Endothelial cell (in vitro differentiated cells): ENCODE measurements at regions not wholly inside any gene's neighbourhood (a gene's known extent, or its start where the extent isn't known, plus 50 kb on each side); places are given as distances from the start of the nearest gene placed in this dataset.

Experiments
- DNase-seq: peaks from one replicate; pipeline ENCODE4 v3.0.0; 2021; ENCODE audit warnings: low spot score
- H3K27ac Mint-ChIP-seq: one replicate; pipeline ENCODE4 v1.8.0; 2021; ENCODE audit warnings: mixed read lengths, inconsistent platforms; ENCODE audit not compliant: unreplicated experiment
- H3K27me3 Mint-ChIP-seq: one replicate; pipeline ENCODE4 v1.8.0; 2021; ENCODE audit warnings: mild to moderate bottlenecking, moderate library complexity, mixed read lengths, inconsistent platforms; ENCODE audit not compliant: unreplicated experiment
- H3K36me3 Mint-ChIP-seq: one replicate; pipeline ENCODE4 v1.8.0; 2021; ENCODE audit warnings: mild to moderate bottlenecking, low read depth, mixed read lengths, inconsistent platforms; ENCODE audit not compliant: unreplicated experiment
- H3K4me1 Mint-ChIP-seq: one replicate; pipeline ENCODE4 v1.8.0; 2021; ENCODE audit warnings: mild to moderate bottlenecking, mixed read lengths, inconsistent platforms; ENCODE audit not compliant: unreplicated experiment
- H3K4me3 Mint-ChIP-seq: one replicate; pipeline ENCODE4 v1.8.0; 2021; ENCODE audit warnings: mild to moderate bottlenecking, mixed read lengths, inconsistent platforms; ENCODE audit not compliant: unreplicated experiment
- H3K9me3 Mint-ChIP-seq: one replicate; pipeline ENCODE4 v1.8.0; 2021; ENCODE audit warnings: mixed read lengths, inconsistent platforms; ENCODE audit not compliant: unreplicated experiment
- TF ChIP-seq, protein P1 (sequence below): fragments of 200-600 bp; sonication (generic); IDR thresholded peaks from one replicate; pipeline ENCODE4 v1.5.0; 2021; ENCODE audit warnings: antibody characterized with exemption; ENCODE audit not compliant: unreplicated experiment

DNA sequence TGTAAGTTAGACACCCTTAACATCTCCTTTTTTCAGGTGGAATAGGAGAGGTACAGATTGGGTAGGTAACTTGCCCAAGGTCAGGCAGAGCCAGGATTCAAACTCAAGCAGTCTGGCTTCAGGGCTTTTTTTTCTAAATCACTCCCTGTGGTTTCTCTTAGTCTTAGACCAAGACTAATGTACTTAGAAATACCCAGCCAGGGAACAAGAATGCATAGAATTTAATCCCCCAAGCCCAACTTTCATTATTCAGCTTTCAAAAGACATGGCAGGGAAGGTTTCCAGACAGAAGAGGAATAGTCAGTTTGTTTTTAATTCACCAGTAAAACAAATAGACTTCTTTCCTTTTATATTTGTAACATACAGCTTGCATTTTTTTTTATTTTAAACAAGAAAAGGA, 305.2 kb upstream of the RBFOX1 start:
- no peak for DNase-seq
- TF ChIP-seq, protein P1, sequence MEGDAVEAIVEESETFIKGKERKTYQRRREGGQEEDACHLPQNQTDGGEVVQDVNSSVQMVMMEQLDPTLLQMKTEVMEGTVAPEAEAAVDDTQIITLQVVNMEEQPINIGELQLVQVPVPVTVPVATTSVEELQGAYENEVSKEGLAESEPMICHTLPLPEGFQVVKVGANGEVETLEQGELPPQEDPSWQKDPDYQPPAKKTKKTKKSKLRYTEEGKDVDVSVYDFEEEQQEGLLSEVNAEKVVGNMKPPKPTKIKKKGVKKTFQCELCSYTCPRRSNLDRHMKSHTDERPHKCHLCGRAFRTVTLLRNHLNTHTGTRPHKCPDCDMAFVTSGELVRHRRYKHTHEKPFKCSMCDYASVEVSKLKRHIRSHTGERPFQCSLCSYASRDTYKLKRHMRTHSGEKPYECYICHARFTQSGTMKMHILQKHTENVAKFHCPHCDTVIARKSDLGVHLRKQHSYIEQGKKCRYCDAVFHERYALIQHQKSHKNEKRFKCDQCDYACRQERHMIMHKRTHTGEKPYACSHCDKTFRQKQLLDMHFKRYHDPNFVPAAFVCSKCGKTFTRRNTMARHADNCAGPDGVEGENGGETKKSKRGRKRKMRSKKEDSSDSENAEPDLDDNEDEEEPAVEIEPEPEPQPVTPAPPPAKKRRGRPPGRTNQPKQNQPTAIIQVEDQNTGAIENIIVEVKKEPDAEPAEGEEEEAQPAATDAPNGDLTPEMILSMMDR, result no peak
- H3K4me1 Mint-ChIP-seq, result no peaks in the 10 kb centered on the region
- H3K4me3 Mint-ChIP-seq, result no peak overlapping the region
- no peak overlapping the region for H3K27ac Mint-ChIP-seq
- H3K9me3 Mint-ChIP-seq, result peaks cover 17% of the 10 kb centered on the region
- H3K27me3 Mint-ChIP-seq, result peaks cover 5% of the 10 kb centered on the region
- peaks cover 11% of the 10 kb centered on the region for H3K36me3 Mint-ChIP-seq

DNA sequence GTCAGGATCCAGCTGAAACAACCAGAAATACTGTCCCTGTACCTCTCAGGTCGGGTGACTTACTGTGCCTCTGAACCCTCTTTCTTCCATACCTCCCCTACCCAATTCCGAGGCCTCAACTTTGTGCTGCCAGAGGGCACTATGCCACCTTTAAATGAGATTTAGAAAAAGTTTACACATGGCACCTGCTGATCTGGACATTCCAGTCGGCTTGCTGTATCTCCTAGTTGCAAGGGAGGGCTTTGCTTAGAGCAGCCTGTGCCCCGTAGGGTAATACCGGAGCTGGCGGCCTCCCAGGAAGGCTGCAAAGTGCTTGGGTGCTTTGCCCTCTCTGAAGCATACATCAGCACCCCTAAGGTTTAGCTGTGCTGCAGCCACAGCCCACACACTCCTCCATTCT, 306.0 kb upstream of the RBFOX1 start:
- H3K27ac Mint-ChIP-seq, result no peak overlapping the region
- H3K4me3 Mint-ChIP-seq, result peak overlapping the region; percentile 56
- TF ChIP-seq, protein P1, result no peak
- no peak for DNase-seq
- H3K27me3 Mint-ChIP-seq, result peaks cover 5% of the 10 kb centered on the region
- no peaks in the 10 kb centered on the region for H3K4me1 Mint-ChIP-seq
- peaks cover 11% of the 10 kb centered on the region for H3K36me3 Mint-ChIP-seq
- peaks cover 17% of the 10 kb centered on the region for H3K9me3 Mint-ChIP-seq

DNA sequence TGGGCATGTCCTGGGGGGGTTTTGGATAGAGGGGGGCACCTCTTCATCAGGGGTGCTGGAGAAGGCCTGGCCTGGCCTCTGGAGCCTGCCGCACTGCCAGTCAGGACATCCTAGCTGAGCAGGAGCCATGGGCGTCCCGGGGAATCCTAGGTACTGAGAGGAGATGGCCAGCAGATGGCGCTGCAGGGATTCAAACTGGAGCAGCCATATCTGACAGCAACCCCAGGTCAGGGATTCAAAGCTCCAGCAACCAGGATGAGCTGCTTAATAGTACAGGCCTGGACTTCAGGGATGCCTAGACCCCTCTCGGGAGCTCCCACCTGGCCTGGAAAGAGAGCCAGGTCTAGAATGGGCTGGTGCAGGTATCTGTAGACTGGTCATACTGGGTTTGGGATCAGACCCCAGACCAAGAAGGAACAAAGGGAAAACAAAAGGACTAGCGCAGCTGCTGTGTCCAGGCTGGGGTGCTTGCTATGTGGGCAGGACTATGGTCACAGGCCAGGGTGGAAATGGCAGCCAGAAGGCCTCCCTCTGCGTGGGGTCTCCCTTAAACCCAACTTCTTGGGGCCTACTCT, 306.9 kb upstream of the RBFOX1 start:
- peaks cover 5% of the 10 kb centered on the region for H3K27me3 Mint-ChIP-seq
- TF ChIP-seq, protein P1, result peak; percentile 51
- DNase-seq, result peak; percentile 57
- no peaks in the 10 kb centered on the region for H3K4me1 Mint-ChIP-seq
- no peak overlapping the region for H3K27ac Mint-ChIP-seq
- no peak overlapping the region for H3K4me3 Mint-ChIP-seq
- H3K36me3 Mint-ChIP-seq, result peaks cover 9% of the 10 kb centered on the region
- H3K9me3 Mint-ChIP-seq, result peaks cover 13% of the 10 kb centered on the region

DNA sequence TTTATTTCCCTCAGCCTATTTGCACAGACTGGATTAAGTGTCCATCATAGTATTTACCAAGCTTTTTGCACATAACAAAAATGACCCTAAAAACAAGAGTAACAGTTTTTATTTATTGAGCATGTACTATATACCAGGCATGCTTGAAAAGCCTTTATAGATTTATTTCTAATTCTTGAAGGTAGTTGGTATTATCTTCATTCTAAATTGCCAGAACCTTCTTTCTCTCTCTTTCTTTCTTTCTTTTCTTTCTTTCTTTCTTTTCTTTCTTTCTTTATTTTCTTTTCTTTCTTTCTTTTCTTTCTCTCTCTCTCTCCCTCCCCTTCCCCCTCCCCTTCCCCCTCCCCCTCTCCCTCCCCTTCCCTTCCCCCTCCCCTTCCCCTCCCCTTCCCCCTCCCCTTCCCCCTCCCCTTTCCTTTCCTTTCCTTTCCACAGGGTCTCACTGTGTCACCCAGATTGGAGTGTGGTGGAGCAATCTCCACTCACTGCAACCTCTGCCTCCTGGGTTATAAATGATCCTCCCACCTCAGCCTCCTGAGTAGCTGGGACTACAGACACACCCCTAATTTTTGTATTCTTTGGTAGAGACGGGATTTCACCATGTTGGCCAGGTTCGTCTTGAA, 310.9 kb upstream of the RBFOX1 start:
- H3K36me3 Mint-ChIP-seq, result peaks cover 10% of the 10 kb centered on the region
- TF ChIP-seq, protein P1, result no peak
- H3K27ac Mint-ChIP-seq, result no peak overlapping the region
- H3K4me1 Mint-ChIP-seq, result no peaks in the 10 kb centered on the region
- H3K9me3 Mint-ChIP-seq, result peaks cover 20% of the 10 kb centered on the region
- H3K27me3 Mint-ChIP-seq, result peaks cover 5% of the 10 kb centered on the region
- H3K4me3 Mint-ChIP-seq, result no peak overlapping the region
- no peak for DNase-seq

DNA sequence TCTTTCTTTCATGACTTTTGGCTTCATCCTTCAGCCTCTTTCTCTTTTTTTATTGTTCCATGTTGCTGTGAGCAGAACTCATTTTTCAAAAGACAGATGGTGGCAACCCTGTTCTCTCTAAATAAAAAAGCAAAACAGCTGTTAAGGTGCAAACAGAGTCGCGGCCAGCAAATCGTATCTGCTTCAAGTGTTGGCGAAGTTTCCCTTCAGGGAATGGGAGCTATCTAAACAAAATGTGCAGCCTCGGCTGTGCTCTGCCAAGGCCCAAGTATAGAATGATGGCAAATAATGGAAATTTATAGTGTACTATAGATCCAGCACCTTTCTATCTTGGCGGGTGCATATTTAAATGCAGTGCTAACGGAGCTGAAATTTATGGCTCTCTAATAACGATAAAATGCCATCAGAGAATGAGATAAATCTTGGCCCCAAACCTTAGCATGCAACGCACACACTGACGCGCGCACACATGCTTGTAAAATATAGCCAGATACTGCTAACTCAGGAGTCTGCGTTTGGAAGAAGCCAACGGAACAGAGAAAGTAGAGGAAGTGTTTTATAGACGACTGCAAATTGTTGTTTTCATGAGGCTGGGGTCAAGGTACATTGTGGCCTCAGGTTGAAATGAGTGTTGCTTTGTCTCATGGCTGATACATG, 315.5 kb upstream of the RBFOX1 start:
- peaks cover 4% of the 10 kb centered on the region for H3K36me3 Mint-ChIP-seq
- peaks cover 14% of the 10 kb centered on the region for H3K9me3 Mint-ChIP-seq
- H3K27ac Mint-ChIP-seq, result no peak overlapping the region
- TF ChIP-seq, protein P1, result no peak
- no peaks in the 10 kb centered on the region for H3K27me3 Mint-ChIP-seq
- no peak for DNase-seq
- H3K4me1 Mint-ChIP-seq, result no peaks in the 10 kb centered on the region
- no peak overlapping the region for H3K4me3 Mint-ChIP-seq
